ENCODE measurements at regions not wholly inside any gene's neighbourhood (a gene's known extent, or its start where the extent isn't known, plus 50 kb on each side); places are given as distances from the start of the nearest gene placed in this dataset.
A peak's percentile ranks its signal among the peaks of the same experiment; 100 is the strongest.

GRCh38 chr5:1974081-1974480, 91.4 kb upstream of the IRX4 start:
- POLR2A ChIA-PET = no interaction called here
- RAD21 ChIA-PET (ENCODE audit: low non-redundant PET in 1 of 2, low total read pairs in 2 of 2, uncharacterized antibody in 2 of 2, unreplicated experiment in 2 of 2) = no interaction called here
- CTCF ChIA-PET = no interaction called here
- Histone ChIP-seq H3K4me1 (ENCODE audit: control insufficient read depth in 1 of 2, insufficient read depth in 2 of 2, low read length in 2 of 2) (peaks cover 0 to 15% of the 10 kb centered on the region in 2 experiments; a peak in 1 of 4 replicates), H3K9me3 (ENCODE audit: control insufficient read depth in 1 of 2, insufficient read depth in 1 of 2, low read depth in 1 of 2, low read length in 2 of 2) (no peaks in the 10 kb centered on the region), H3K9ac (ENCODE audit: low read length) (no peak overlapping the region), H3K27ac (ENCODE audit: low read depth, low read length) (no peak overlapping the region), H4K20me1 (ENCODE audit: insufficient read depth) (no peaks in the 10 kb centered on the region), H3K9me2 (ENCODE audit: insufficient read depth) (no peaks in the 10 kb centered on the region), H2AFZ (ENCODE audit: low read depth, low read length, poor library complexity, severe bottlenecking) (no peak overlapping the region), H3K4me3 (replicated peaks in 1 of 2; ENCODE audit: low read depth in 1 of 2, low read length in 2 of 2) (no peak overlapping the region), H3K36me3 (ENCODE audit: control insufficient read depth in 1 of 2, insufficient read depth in 2 of 2, low read length in 2 of 2) (no peaks in the 10 kb centered on the region), H3K79me2 (ENCODE audit: insufficient read depth, low read length) (no peaks in the 10 kb centered on the region), H3K4me2 (ENCODE audit: low read length) (peak overlapping the region; percentile 1; the same call in 1 of the 2 replicates), H3K27me3 (ENCODE audit: insufficient read depth, low read length) (peaks cover 60% of the 10 kb centered on the region)
- intact Hi-C loops (cut with micrococcal nuclease) = no loop called here
- ATAC-seq = no peak
- no TSS peak for BruUV-seq (replicated peaks)
- no peak for DNase-seq (ENCODE audit: low read depth, low spot score)
- TF ChIP-seq CBX3 (IDR thresholded peaks at IDR 0.05; ENCODE audit: low read depth) (no peak), MAX (IDR thresholded peaks at IDR 0.05) (no peak), POLR2A (IDR thresholded peaks at IDR 0.05; ENCODE audit: borderline replicate concordance, extremely low read depth, insufficient read depth, insufficient read length) (no peak), YY1 (IDR thresholded peaks at IDR 0.05; ENCODE audit: extremely low read depth, insufficient replicate concordance, low read depth, low read length) (no peak), ZNF274 (IDR thresholded peaks at IDR 0.05; ENCODE audit: low read depth, low read length) (no peak), SIN3A (IDR thresholded peaks at IDR 0.05; ENCODE audit: low read depth) (no peak), ELF1 (IDR thresholded peaks at IDR 0.05; ENCODE audit: borderline replicate concordance, low read depth) (no peak), SRF (IDR thresholded peaks at IDR 0.05; ENCODE audit: low read depth) (no peak), EGR1 (IDR thresholded peaks at IDR 0.05; ENCODE audit: low read depth) (no peak)

GRCh38 chr5:1973391-1974013, 90.8 kb upstream of the IRX4 start:
- RAD21 ChIA-PET (ENCODE audit: low non-redundant PET in 1 of 2, low total read pairs in 2 of 2, uncharacterized antibody in 2 of 2, unreplicated experiment in 2 of 2) = no interaction called here
- Histone ChIP-seq H3K9me3 (ENCODE audit: control insufficient read depth in 1 of 2, insufficient read depth in 1 of 2, low read depth in 1 of 2, low read length in 2 of 2) (no peaks in the 10 kb centered on the region), H3K4me2 (ENCODE audit: low read length) (peak overlapping the region; percentile 1; the same call in 1 of the 2 replicates), H3K9ac (ENCODE audit: low read length) (no peak overlapping the region), H3K4me1 (ENCODE audit: control insufficient read depth in 1 of 2, insufficient read depth in 2 of 2, low read length in 2 of 2) (peaks cover 0 to 15% of the 10 kb centered on the region in 2 experiments; a peak in 1 of 4 replicates), H4K20me1 (ENCODE audit: insufficient read depth) (no peaks in the 10 kb centered on the region), H3K4me3 (replicated peaks in 1 of 2; ENCODE audit: low read depth in 1 of 2, low read length in 2 of 2) (no peak overlapping the region), H3K9me2 (ENCODE audit: insufficient read depth) (no peaks in the 10 kb centered on the region), H2AFZ (ENCODE audit: low read depth, low read length, poor library complexity, severe bottlenecking) (no peak overlapping the region), H3K79me2 (ENCODE audit: insufficient read depth, low read length) (no peaks in the 10 kb centered on the region), H3K36me3 (ENCODE audit: control insufficient read depth in 1 of 2, insufficient read depth in 2 of 2, low read length in 2 of 2) (no peaks in the 10 kb centered on the region), H3K27ac (ENCODE audit: low read depth, low read length) (no peak overlapping the region), H3K27me3 (ENCODE audit: insufficient read depth, low read length) (peaks cover 57% of the 10 kb centered on the region)
- ATAC-seq (peak; percentile 55; the same call in 1 of the 2 replicates), DNase-seq (ENCODE audit: low read depth, low spot score) (peak; percentile 2)
- POLR2A ChIA-PET = no interaction called here
- TF ChIP-seq SIN3A (IDR thresholded peaks at IDR 0.05; ENCODE audit: low read depth) (no peak), SRF (IDR thresholded peaks at IDR 0.05; ENCODE audit: low read depth) (no peak), TCF7L2 (IDR thresholded peaks at IDR 0.05; ENCODE audit: borderline replicate concordance, extremely low read depth, insufficient read depth, insufficient read length) (peak; percentile 87), SP1 (IDR thresholded peaks at IDR 0.05; ENCODE audit: low read depth) (0 out of 2 replicates have a peak, but pooled peaks have one; percentile 12), CEBPB (IDR thresholded peaks at IDR 0.05; ENCODE audit: low read depth) (0 out of 2 replicates have a peak, but pooled peaks have one; percentile 12)
- TF ChIP-seq, protein P1, sequence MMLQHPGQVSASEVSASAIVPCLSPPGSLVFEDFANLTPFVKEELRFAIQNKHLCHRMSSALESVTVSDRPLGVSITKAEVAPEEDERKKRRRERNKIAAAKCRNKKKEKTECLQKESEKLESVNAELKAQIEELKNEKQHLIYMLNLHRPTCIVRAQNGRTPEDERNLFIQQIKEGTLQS (IDR thresholded peaks at IDR 0.05) = no peak
- no TSS peak for BruUV-seq (replicated peaks)
- intact Hi-C loops (cut with micrococcal nuclease) = no loop called here
- CTCF ChIA-PET = no interaction called here

All from HCT116 (cell line).